ENCODE measurements at regions not wholly inside any gene's neighbourhood (a gene's known extent, or its start where the extent isn't known, plus 50 kb on each side); places are given as distances from the start of the nearest gene placed in this dataset.

DNA sequence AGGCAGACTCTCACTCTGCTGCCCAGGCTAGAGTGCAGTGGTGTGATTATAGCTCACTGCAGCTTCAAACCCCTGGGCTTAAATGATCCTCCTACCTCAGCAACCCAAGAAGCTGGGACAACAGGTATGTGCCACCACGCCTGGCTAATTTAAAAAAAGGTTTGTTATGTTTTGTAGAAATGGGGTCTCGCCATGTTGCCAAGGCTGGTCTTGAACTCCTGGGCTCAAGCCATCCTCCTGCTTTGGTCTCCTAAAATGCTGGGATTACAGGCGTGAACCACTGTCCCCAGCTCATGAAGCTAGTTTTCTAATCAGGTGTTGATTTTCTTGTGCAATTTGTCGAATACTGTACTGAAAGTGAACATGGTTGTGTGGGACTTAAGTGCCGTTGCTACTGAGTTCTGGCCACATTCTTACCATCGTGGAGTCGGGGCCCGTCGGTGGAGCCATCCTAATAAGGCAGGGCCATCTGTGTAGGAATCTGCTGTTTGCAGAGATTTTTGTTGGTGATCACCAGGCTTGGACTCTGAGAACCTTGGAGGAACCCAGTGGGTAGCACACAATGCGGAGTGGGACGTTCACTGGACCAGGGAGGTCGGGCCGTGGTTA, 193.2 kb downstream of the GOLGA6L6 start:
- TF ChIP-seq TAF1 (conservative IDR thresholded peaks at IDR 0.05) = no peak
- TF ChIP-seq, protein P1, sequence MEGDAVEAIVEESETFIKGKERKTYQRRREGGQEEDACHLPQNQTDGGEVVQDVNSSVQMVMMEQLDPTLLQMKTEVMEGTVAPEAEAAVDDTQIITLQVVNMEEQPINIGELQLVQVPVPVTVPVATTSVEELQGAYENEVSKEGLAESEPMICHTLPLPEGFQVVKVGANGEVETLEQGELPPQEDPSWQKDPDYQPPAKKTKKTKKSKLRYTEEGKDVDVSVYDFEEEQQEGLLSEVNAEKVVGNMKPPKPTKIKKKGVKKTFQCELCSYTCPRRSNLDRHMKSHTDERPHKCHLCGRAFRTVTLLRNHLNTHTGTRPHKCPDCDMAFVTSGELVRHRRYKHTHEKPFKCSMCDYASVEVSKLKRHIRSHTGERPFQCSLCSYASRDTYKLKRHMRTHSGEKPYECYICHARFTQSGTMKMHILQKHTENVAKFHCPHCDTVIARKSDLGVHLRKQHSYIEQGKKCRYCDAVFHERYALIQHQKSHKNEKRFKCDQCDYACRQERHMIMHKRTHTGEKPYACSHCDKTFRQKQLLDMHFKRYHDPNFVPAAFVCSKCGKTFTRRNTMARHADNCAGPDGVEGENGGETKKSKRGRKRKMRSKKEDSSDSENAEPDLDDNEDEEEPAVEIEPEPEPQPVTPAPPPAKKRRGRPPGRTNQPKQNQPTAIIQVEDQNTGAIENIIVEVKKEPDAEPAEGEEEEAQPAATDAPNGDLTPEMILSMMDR (IDR thresholded peaks at IDR 0.05; ENCODE audit: low read depth, low read length, missing input control) = no peak
- TF ChIP-seq, protein P2, sequence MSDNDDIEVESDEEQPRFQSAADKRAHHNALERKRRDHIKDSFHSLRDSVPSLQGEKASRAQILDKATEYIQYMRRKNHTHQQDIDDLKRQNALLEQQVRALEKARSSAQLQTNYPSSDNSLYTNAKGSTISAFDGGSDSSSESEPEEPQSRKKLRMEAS (IDR thresholded peaks at IDR 0.05) = no peak
- TF ChIP-seq, protein P3, sequence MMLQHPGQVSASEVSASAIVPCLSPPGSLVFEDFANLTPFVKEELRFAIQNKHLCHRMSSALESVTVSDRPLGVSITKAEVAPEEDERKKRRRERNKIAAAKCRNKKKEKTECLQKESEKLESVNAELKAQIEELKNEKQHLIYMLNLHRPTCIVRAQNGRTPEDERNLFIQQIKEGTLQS (IDR thresholded peaks at IDR 0.05) = no peak

All from liver (tissue), 3 donors.